Aorta (tissue), 5 donors: ENCODE measurements at regions not wholly inside any gene's neighbourhood (a gene's known extent, or its start where the extent isn't known, plus 50 kb on each side); places are given as distances from the start of the nearest gene placed in this dataset.

Experiments
- ATAC-seq: fragments of 200-7000 bp; cut with Tn5 transposase; one replicate; pipeline ENCODE4 v1.9.1; 2022; ENCODE audit warnings: moderate library complexity; ENCODE audit not compliant: low FRiP score
- DNase-seq, 2 donors: peaks; one replicate each; pipeline ENCODE4 v3.0.0-alpha.2; 2020
- H3K27ac ChIP-seq, 2 donors: one replicate each; pipeline ENCODE4 v1.5.1; 2013; ENCODE audit warnings: low read length in 2 of 2, mild to moderate bottlenecking in 2 of 2, moderate library complexity in 2 of 2, control low read depth in 1 of 2, inconsistent platforms in 1 of 2, low read depth in 1 of 2
- H3K27me3 ChIP-seq, 2 donors: one replicate each; pipeline ENCODE4 v1.6.1; 2013; ENCODE audit warnings: control low read depth in 1 of 2, low read length in 1 of 2, mild to moderate bottlenecking in 1 of 2, moderate library complexity in 1 of 2; ENCODE audit not compliant: insufficient read depth in 2 of 2, control insufficient read depth in 1 of 2
- H3K36me3 ChIP-seq, 2 donors: one replicate each; pipeline ENCODE4 v1.6.1; 2013; ENCODE audit warnings: control low read depth in 1 of 2, low read length in 1 of 2, mild to moderate bottlenecking in 1 of 2; ENCODE audit not compliant: insufficient read depth in 2 of 2, control insufficient read depth in 1 of 2
- H3K4me1 ChIP-seq, 2 donors: one replicate each; pipeline ENCODE4 v1.6.1; 2013; ENCODE audit warnings: low read length in 2 of 2, control low read depth in 1 of 2, mild to moderate bottlenecking in 1 of 2, moderate library complexity in 1 of 2; ENCODE audit not compliant: insufficient read depth in 2 of 2, control insufficient read depth in 1 of 2
- H3K4me3 ChIP-seq, 2 donors: one replicate each; pipeline ENCODE4 v1.5.1; 2013; ENCODE audit warnings: low read length in 2 of 2, control low read depth in 1 of 2, mild to moderate bottlenecking in 1 of 2
- H3K9me3 ChIP-seq: one replicate; pipeline ENCODE4 v1.6.1; 2013; ENCODE audit warnings: mild to moderate bottlenecking, low read length; ENCODE audit not compliant: control insufficient read depth
- WGBS, 2 donors: extraction: QIAGEN DNeasy Blood & Tissue Kit; methylation state at CpG; one replicate each; pipeline ENCODE4 v1.1.7; 2013; 5-methylcytosine and 5-hydroxymethylcytosine counted together
- intact Hi-C, 2 donors: fragments of 100-400 bp; cut with DNase I; formaldehyde crosslinking; loops; one replicate each; pipeline versions ENCODE4 v1.14.2 to v1.15.0; 2022
- donor health status: healthy with polysubstance abuse.
- donor health status: Bipolar disorder and iron deficiency.
- donor health status: DM: no; HTN: no; CAD: no.
- donor health status: DM: no; HTN: no; CAD: no.
- donor health status: DM: yes; HTN: yes; CAD: no.

DNA sequence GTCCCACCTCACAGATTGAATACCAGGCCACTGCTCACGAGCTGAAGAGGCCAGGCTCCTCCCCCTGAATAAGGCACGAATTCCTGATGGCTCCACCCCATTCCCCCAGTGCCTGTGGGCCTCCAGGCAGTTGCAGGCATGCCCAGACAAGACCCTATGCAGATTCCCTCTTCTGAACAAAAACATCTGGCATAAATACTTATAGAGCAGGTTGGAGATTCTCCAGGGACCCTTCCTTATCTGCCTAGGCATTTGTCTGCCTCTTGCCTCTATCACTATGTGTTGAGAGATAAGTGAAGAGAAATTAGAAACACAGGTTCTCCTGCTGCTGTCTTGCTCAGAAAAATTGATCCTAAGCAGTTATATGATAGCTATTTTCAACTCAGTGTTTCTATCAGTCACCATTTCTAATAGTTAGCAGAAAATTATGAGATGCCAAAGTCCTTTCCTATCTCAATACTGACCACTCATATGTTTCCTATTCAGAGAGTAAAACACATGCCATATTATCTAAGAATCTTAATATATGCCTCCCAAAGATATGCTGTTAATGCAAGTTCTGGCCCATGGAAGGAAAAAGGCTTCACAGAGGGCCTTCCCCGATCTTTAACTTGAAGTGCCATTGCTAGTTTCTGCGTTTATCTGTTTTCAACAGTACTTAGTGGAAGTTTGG lies 364.0 kb downstream of the KCTD12 start:
- H3K36me3 ChIP-seq = no peaks in the 10 kb centered on the region
- ATAC-seq = no peak
- H3K27me3 ChIP-seq = no peaks in the 10 kb centered on the region
- peak in 1 of 2 donors; percentile 37 for DNase-seq
- 81% methylated on average over 4 of the region's 4 CpGs for WGBS, 2 donors
- no peak overlapping the region for H3K27ac ChIP-seq
- no peak overlapping the region for H3K4me3 ChIP-seq
- H3K4me1 ChIP-seq = no peaks in the 10 kb centered on the region
- no peaks in the 10 kb centered on the region for H3K9me3 ChIP-seq
- intact Hi-C loops = no loop called here

DNA sequence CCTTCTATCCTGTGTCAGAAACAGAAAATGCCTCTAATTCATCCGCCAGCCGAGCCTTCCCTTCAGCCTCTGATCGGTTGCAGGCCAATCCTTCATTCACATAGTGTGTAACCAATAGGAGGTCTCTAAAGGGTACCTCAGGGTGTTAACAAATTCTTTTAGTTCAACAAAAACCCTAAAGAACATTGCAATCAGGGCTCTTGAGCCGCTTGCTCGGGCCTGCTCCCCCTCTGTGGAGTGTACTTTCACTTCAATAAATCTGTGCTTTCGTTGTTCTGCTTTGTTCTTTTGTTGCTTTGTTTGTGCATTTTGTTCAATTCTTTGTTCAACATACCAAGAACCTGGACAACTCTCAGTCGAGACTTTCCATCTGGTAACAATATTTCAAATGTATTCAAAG lies 366.5 kb downstream of the KCTD12 start:
- no peak overlapping the region for H3K27ac ChIP-seq
- H3K9me3 ChIP-seq = no peaks in the 10 kb centered on the region
- peaks cover 2 to 7% of the 10 kb centered on the region in 2 donors for H3K4me1 ChIP-seq
- DNase-seq (no peak), ATAC-seq (no peak)
- no peak overlapping the region for H3K4me3 ChIP-seq
- H3K36me3 ChIP-seq = no peaks in the 10 kb centered on the region
- WGBS, 2 donors = 96 to 100% methylated on average over 7 of the region's 7 CpGs
- no peaks in the 10 kb centered on the region for H3K27me3 ChIP-seq
- intact Hi-C loops = no loop called here

DNA sequence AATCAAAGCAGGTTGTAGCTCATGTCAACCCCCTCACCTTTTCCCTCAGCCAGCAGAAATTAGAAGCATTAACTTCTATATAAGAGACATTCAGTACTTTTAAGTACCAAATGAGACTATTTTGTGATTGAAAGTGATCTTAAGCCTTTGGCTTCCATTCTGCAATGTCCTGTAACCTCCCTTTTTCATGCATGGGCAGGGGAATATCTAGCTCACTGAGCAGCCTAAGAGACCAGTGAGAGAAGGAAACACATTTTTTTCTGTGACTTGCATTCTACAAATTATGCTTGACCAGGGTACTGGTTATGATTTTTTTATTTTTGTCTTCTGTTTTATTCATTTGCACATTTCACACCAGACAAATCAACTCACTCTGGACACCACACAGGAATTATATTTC lies 369.6 kb downstream of the KCTD12 start:
- peaks cover 2 to 7% of the 10 kb centered on the region in 2 donors for H3K4me1 ChIP-seq
- no peak overlapping the region for H3K4me3 ChIP-seq
- H3K27me3 ChIP-seq = no peaks in the 10 kb centered on the region
- H3K27ac ChIP-seq = peak overlapping the region in 1 of 2 donors; percentile 28
- no peaks in the 10 kb centered on the region for H3K36me3 ChIP-seq
- DNase-seq (no peak), ATAC-seq (no peak)
- intact Hi-C loops = no loop called here
- no peaks in the 10 kb centered on the region for H3K9me3 ChIP-seq

DNA sequence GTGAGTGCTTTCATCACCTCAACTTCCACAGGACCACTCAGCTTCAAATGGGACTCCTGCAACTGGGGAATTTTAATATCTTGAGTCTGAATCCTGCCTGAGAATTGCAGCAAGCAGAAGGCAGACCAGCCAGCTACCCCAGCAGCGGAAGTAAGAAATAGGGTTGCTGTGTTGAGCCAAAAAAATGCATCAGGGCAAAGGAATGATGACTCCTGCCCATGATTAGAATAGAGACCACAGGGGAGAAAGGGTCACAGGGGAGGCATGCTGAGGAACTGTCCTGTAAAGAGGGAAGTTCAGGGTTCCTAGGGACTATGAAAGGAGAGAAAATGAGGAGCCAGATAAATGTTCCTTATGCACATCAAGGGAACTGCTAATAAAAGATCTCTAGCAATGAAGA lies 370.2 kb downstream of the KCTD12 start:
- intact Hi-C loops = no loop called here
- Histone ChIP-seq H3K4me1 (peaks cover 2 to 7% of the 10 kb centered on the region in 2 donors), H3K27me3 (no peaks in the 10 kb centered on the region), H3K27ac (peak overlapping the region in 1 of 2 donors; percentile 28), H3K36me3 (no peaks in the 10 kb centered on the region), H3K4me3 (no peak overlapping the region), H3K9me3 (no peaks in the 10 kb centered on the region)
- WGBS, 2 donors = 5 to 6% methylated on average over 1 of the region's 1 CpG
- DNase-seq (no peak), ATAC-seq (no peak)

DNA sequence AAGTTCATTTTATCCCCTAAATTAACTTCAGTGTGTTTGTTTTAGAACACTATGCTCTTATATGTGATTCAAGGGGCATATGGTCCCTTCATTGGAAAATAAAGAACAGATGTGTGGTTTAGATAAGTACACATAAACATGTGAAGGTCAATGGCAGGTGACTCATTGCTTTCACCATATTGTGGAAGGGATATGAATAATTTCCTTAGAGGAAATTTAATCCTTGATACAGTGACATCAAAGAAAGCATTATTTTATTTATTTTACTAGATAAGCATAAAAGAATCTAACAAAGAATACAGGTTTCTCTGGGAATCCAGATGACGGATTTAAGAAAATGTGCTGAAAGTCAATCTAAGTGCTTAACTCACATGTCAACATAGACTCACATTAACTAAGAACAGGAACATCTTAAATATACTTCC lies 373.5 kb downstream of the KCTD12 start:
- intact Hi-C loops = no loop called here
- DNase-seq = no peak
- Histone ChIP-seq H3K27me3 (no peaks in the 10 kb centered on the region), H3K27ac (no peak overlapping the region), H3K36me3 (no peaks in the 10 kb centered on the region), H3K9me3 (no peaks in the 10 kb centered on the region), H3K4me3 (no peak overlapping the region), H3K4me1 (peaks cover 2 to 7% of the 10 kb centered on the region in 2 donors)
- 72 to 83% methylated on average over 1 of the region's 1 CpG for WGBS, 2 donors
- no peak for ATAC-seq

DNA sequence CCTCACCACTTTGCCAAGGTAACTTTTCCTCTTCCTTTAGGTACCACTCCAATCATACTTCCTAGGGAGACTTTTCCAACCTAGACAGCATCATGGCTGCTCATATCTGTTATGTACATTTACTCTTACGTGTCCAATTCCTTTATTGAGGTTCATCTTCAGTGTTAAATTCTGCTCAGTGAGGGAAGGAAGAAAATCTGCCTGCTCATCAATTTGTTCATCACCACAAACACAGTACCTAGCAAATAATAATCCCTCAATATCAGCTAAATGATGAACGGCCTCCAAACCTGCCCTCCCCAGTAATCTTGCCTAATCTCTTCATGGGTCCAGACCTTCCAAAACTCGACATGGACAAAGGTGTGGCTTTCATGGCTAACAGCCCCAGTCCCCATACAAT lies 380.8 kb downstream of the KCTD12 start:
- H3K4me1 ChIP-seq = no peaks in the 10 kb centered on the region
- no peak overlapping the region for H3K27ac ChIP-seq
- no peaks in the 10 kb centered on the region for H3K27me3 ChIP-seq
- ATAC-seq (no peak), DNase-seq (no peak)
- no peaks in the 10 kb centered on the region for H3K9me3 ChIP-seq
- H3K36me3 ChIP-seq = no peaks in the 10 kb centered on the region
- 47 to 52% methylated on average over 3 of the region's 3 CpGs for WGBS, 2 donors
- H3K4me3 ChIP-seq = no peak overlapping the region
- intact Hi-C loops = no loop called here

DNA sequence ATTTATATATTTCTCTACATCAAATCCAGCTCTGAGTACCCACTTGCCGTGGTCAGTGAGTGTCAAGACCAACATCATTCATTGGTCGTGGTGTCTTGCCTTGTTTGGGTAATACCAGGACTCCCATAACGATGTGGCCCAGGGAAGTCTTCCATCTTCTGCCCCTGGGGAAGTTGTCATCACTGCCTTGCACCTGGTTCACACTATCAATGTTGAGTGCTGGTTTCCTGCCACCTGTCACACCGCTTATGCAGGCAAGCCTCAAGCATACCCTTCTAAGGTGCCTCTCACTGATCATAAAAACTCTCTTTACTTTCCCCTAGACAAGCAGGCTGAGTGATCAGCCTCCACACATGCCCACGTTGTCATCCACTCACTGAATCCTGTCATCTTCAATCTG lies 382.4 kb downstream of the KCTD12 start:
- no peaks in the 10 kb centered on the region for H3K36me3 ChIP-seq
- WGBS, 2 donors = 71 to 72% methylated on average over 5 of the region's 5 CpGs
- intact Hi-C loops = no loop called here
- no peak overlapping the region for H3K4me3 ChIP-seq
- ATAC-seq (no peak), DNase-seq (no peak)
- no peak overlapping the region for H3K27ac ChIP-seq
- peaks cover 0 to 2% of the 10 kb centered on the region in 2 donors for H3K4me1 ChIP-seq
- no peaks in the 10 kb centered on the region for H3K27me3 ChIP-seq
- H3K9me3 ChIP-seq = no peaks in the 10 kb centered on the region

DNA sequence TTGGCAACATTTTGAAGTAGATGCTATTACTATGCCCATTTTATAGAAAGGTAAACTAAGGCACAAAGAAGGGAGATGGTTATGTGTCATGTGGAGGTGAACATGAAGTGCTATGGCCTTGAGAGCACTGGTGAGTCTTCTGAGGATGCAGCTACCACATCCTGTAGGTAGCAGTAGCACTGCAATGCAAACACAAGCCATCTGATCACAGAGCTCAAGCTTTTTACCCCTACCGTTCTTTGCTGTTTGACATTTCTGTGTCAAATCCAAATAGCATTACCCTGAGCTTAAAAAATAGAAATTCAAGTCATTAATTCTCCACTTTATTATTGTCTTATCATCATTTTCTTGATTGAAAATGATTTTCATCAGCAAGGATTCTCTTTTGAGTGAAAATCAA lies 382.9 kb downstream of the KCTD12 start:
- Histone ChIP-seq H3K36me3 (no peaks in the 10 kb centered on the region), H3K9me3 (no peaks in the 10 kb centered on the region), H3K27ac (no peak overlapping the region), H3K4me1 (peaks cover 0 to 2% of the 10 kb centered on the region in 2 donors), H3K27me3 (no peaks in the 10 kb centered on the region), H3K4me3 (no peak overlapping the region)
- DNase-seq = no peak
- intact Hi-C loops = no loop called here
- ATAC-seq = no peak
- WGBS, 2 donors = 91% methylated on average over 1 of the region's 1 CpG

DNA sequence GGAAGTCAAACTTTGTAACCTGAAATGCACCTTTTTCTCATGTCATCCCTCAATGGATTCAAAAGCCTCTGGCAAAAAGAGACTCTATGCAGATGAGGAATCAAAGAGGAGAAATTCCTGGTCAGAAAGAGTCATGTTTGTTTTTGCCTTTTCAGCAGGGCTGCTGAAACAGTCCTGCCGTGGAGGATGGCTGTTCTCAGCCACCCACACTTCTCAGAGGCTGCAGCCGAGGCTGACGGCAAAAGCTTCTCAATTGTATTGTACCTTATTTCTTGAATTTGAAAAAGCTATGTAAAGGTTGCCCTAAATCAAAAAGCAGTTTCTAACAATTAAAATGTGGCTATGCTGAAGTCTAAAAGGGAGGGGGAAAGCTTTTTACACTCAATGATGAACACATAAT lies 385.3 kb downstream of the KCTD12 start:
- Histone ChIP-seq H3K27ac (no peak overlapping the region), H3K27me3 (no peaks in the 10 kb centered on the region), H3K4me3 (no peak overlapping the region), H3K4me1 (peaks cover 0 to 2% of the 10 kb centered on the region in 2 donors), H3K36me3 (no peaks in the 10 kb centered on the region), H3K9me3 (no peaks in the 10 kb centered on the region)
- ATAC-seq = no peak
- DNase-seq = no peak
- intact Hi-C loops = no loop called here
- 50 to 51% methylated on average over 3 of the region's 3 CpGs for WGBS, 2 donors
